KMS-11 (cell line): ENCODE measurements at regions not wholly inside any gene's neighbourhood (a gene's known extent, or its start where the extent isn't known, plus 50 kb on each side); places are given as distances from the start of the nearest gene placed in this dataset.

Source experiments
- H2AFZ ChIP-seq: fragments of 200-600 bp; sonication (generic); 2 replicates; pipeline ENCODE4 v1.6.1; 2016; ENCODE audit warnings: antibody characterized with exemption, mixed run types, low read depth
- H3K27ac ChIP-seq: fragments of 200-600 bp; sonication (generic); 2 replicates; pipeline ENCODE4 v1.6.1; 2016; ENCODE audit warnings: mild to moderate bottlenecking, mixed run types
- H3K27me3 ChIP-seq: fragments of 200-600 bp; sonication (generic); 2 replicates; pipeline ENCODE4 v1.6.1; 2017; ENCODE audit warnings: mild to moderate bottlenecking, low read depth, mixed run types, moderate library complexity; ENCODE audit not compliant: insufficient read depth
- H3K36me3 ChIP-seq: fragments of 200-600 bp; sonication (generic); 2 replicates; pipeline ENCODE4 v1.6.1; 2017; ENCODE audit warnings: mild to moderate bottlenecking, mixed run types; ENCODE audit not compliant: insufficient read depth
- H3K4me1 ChIP-seq: fragments of 200-600 bp; sonication (generic); 2 replicates; pipeline ENCODE4 v1.6.1; 2016; ENCODE audit warnings: mild to moderate bottlenecking, low read depth, mixed run types; ENCODE audit not compliant: poor library complexity, severe bottlenecking
- H3K4me2 ChIP-seq: fragments of 200-600 bp; sonication (generic); 2 replicates; pipeline ENCODE4 v1.7.0; 2016; ENCODE audit warnings: mild to moderate bottlenecking, mixed run types
- H3K4me3 ChIP-seq: fragments of 200-600 bp; sonication (generic); IDR thresholded peaks from 2 replicates; pipeline ENCODE4 v1.6.1; 2017; ENCODE audit warnings: low read depth, low read length, mixed read lengths; ENCODE audit not compliant: insufficient read depth
- H3K79me2 ChIP-seq: fragments of 200-600 bp; sonication (generic); 2 replicates; pipeline ENCODE4 v1.6.1; 2016; ENCODE audit warnings: low read depth, mixed run types; ENCODE audit not compliant: insufficient read depth
- H3K9ac ChIP-seq: fragments of 200-600 bp; sonication (generic); 2 replicates; pipeline ENCODE4 v1.6.1; 2016; ENCODE audit warnings: mild to moderate bottlenecking, mixed run types
- H4K20me1 ChIP-seq: fragments of 200-600 bp; sonication (generic); 2 replicates; pipeline ENCODE4 v1.6.1; 2016; ENCODE audit warnings: mild to moderate bottlenecking, mixed run types; ENCODE audit not compliant: insufficient read depth
- TF ChIP-seq, protein P1 (sequence below): fragments of 200-600 bp; sonication (generic); conservative IDR thresholded peaks from 2 replicates; pipeline ENCODE4 v1.6.1; 2017; ENCODE audit warnings: low read depth, mild to moderate bottlenecking, antibody characterized with exemption, low read length, moderate library complexity, mixed read lengths

- Histone ChIP-seq H2AFZ (no peak overlapping the region), H3K36me3 (no peaks in the 10 kb centered on the region), H3K27ac (no peak overlapping the region), H3K79me2 (no peaks in the 10 kb centered on the region), H4K20me1 (no peaks in the 10 kb centered on the region), H3K4me2 (no peak overlapping the region), H3K27me3 (no peaks in the 10 kb centered on the region), H3K9ac (no peak overlapping the region), H3K4me1 (peaks cover 30% of the 10 kb centered on the region), H3K4me3 (no peak overlapping the region)
- TF ChIP-seq, protein P1, sequence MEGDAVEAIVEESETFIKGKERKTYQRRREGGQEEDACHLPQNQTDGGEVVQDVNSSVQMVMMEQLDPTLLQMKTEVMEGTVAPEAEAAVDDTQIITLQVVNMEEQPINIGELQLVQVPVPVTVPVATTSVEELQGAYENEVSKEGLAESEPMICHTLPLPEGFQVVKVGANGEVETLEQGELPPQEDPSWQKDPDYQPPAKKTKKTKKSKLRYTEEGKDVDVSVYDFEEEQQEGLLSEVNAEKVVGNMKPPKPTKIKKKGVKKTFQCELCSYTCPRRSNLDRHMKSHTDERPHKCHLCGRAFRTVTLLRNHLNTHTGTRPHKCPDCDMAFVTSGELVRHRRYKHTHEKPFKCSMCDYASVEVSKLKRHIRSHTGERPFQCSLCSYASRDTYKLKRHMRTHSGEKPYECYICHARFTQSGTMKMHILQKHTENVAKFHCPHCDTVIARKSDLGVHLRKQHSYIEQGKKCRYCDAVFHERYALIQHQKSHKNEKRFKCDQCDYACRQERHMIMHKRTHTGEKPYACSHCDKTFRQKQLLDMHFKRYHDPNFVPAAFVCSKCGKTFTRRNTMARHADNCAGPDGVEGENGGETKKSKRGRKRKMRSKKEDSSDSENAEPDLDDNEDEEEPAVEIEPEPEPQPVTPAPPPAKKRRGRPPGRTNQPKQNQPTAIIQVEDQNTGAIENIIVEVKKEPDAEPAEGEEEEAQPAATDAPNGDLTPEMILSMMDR: no peak
Observed at GRCh38 chr21:16476056-16476825, 746.5 kb downstream of the USP25 start.

DNA sequence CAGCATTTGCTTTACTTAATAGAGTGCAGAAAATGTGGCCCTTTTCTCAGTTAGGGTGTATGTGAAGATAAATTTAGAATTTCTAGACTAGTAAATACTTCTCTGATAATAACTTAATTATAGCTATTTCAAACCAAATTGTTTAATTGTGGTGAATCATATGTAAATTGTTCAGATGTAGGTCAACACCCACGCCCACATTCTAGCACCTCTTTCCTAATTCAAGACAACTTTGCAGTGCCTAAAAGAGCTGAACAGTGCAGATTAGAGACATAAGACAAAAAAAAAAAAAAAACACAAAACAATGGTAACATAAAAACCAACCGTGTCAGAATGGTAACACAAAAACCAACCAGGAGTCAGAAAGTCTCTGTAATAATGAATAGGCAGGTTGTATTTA, 758.3 kb downstream of the USP25 start:
- H3K27ac ChIP-seq: no peak overlapping the region
- no peaks in the 10 kb centered on the region for H3K36me3 ChIP-seq
- no peak overlapping the region for H2AFZ ChIP-seq
- no peak overlapping the region for H3K4me2 ChIP-seq
- H3K9ac ChIP-seq: no peak overlapping the region
- H3K4me3 ChIP-seq: no peak overlapping the region
- TF ChIP-seq, protein P1: no peak
- H3K79me2 ChIP-seq: no peaks in the 10 kb centered on the region
- no peaks in the 10 kb centered on the region for H4K20me1 ChIP-seq
- H3K27me3 ChIP-seq: no peaks in the 10 kb centered on the region
- H3K4me1 ChIP-seq: peaks cover 57% of the 10 kb centered on the region

DNA sequence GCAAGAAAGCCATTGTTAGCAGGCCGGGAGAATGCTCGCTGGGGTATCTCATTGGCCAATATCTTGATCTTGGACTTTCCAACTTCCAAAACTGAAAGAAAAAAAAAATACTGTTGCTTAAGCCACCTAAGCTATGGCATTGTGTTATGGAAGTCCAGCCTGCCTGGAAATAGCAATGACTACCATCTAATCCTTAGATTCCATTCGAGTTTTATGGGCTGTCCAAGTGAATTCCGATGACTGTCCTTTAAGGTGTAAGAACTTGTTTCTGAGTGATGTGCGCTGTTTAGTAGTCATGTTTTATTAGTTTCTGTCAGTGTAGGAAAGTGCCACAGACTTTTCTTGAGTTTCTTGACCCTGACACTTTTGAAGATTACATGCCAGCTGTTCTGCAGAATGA, 762.6 kb downstream of the USP25 start:
- Histone ChIP-seq H3K4me3 (no peak overlapping the region), H4K20me1 (no peaks in the 10 kb centered on the region), H3K79me2 (no peaks in the 10 kb centered on the region), H3K36me3 (no peaks in the 10 kb centered on the region), H2AFZ (no peak overlapping the region), H3K27me3 (no peaks in the 10 kb centered on the region), H3K4me2 (peak overlapping the region; percentile 60), H3K9ac (peak overlapping the region; percentile 4; the same call in 1 of the 2 replicates), H3K27ac (peak overlapping the region; percentile 61), H3K4me1 (peaks cover 59% of the 10 kb centered on the region)
- TF ChIP-seq, protein P1: no peak

DNA sequence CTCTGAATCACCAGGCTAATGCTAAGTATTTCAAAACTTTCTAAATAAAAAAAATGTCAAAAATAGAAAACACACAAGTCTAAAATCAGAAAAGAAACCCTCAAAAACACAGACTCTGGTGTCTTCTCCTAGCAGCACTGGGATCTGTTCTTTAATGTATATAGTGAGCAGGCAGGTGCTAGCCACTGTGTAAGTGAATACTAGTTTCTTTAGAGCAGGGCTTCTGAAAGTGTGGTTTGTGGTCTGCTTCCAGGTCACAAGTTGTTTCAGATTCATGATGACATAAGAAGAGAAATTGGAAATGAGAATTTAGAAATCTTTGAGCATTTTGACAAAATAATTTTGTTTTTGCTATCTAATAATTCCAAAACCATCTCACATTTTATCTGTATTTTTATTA, 763.1 kb downstream of the USP25 start:
- H4K20me1 ChIP-seq: no peaks in the 10 kb centered on the region
- no peak overlapping the region for H3K4me3 ChIP-seq
- peak overlapping the region; percentile 4; the same call in 1 of the 2 replicates for H3K9ac ChIP-seq
- no peak overlapping the region for H2AFZ ChIP-seq
- peaks cover 58% of the 10 kb centered on the region for H3K4me1 ChIP-seq
- H3K27me3 ChIP-seq: no peaks in the 10 kb centered on the region
- H3K36me3 ChIP-seq: no peaks in the 10 kb centered on the region
- TF ChIP-seq, protein P1: no peak
- H3K27ac ChIP-seq: peak overlapping the region; percentile 61
- peak overlapping the region; percentile 60 for H3K4me2 ChIP-seq
- no peaks in the 10 kb centered on the region for H3K79me2 ChIP-seq
